ENCODE measurements at regions not wholly inside any gene's neighbourhood (a gene's known extent, or its start where the extent isn't known, plus 50 kb on each side); places are given as distances from the start of the nearest gene placed in this dataset.
"Not testable (repeated sequence)": the region's sequence is repeated elsewhere in the genome, so short reads cannot be mapped to it uniquely, and the experiment has no call there.

- DNase-seq (ENCODE audit: low read depth in 2 of 2), result peak in 1 of 2 donors; percentile 56
Observed at GRCh38 chrX:55981603-55982002, 250.6 kb upstream of the KLF8 start.

- DNase-seq (ENCODE audit: low read depth in 2 of 2), result no peak
Observed at GRCh38 chrX:55996649-55997048, 235.5 kb upstream of the KLF8 start.

GRCh38 chrX:56000174-56000573, 232.0 kb upstream of the KLF8 start:
- peak in 1 of 2 donors; percentile 11 for DNase-seq (ENCODE audit: low read depth in 2 of 2)

GRCh38 chrX:56000729-56001128, 231.4 kb upstream of the KLF8 start:
- no peak for DNase-seq (ENCODE audit: low read depth in 2 of 2)

DNA sequence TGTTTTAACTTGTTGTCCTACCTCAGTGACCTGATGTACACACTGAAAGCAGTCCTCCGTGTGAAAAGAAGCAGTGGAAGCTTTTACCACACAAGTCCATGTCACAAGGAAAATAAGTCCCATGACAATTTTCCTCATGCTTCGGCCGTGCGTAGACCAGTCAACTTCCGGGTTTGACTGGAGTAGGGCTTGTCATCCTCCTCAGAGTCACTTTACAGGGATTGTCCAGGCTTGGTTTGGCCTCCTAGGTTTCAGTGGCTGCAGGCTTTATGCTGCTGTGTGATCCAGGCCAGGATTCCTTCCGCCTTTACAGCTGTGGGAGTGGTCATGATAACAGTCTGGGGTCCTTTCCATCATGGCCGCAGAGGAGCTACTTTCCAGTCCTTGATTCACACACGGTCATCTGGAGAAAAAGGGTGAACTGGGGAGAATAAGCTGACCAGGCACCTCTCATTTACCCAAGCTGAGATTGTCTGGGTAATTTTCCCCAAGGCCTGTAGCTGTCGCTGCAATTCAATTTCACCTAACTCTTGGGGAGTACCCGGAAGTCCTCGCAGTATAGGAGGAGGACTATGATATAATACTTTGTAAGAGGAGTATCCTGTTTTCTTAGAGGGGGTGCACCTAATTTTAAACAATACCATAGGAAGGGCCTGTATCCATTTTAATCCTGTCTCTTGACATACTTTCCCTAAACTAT, 206.1 kb upstream of the KLF8 start:
- no peak for DNase-seq (ENCODE audit: low read depth in 2 of 2)

DNA sequence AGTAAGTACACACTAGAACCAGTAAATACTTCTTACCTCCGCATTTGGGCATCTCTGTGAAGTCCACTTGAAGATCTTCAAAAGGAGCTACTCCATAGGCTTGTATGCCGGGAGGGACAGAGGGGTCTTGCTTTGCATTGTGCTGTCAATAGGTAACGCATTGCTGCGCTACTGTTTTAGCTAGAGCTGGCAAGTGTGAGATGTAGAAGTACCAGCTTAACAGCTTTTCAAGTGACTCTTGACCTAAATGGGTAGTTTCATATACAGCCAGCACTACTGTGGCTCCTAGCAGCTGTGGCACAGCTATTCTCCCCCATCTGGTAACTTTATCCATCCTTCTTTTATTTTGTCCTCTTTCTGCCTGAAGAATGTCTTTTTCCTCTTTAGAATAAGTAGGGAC, 205.3 kb upstream of the KLF8 start:
- DNase-seq (ENCODE audit: low read depth in 2 of 2), result no peak

- no peak for DNase-seq (ENCODE audit: low read depth in 2 of 2)
Observed at GRCh38 chrX:56029188-56029587, 203.0 kb upstream of the KLF8 start.

GRCh38 chrX:56029691-56030090, 202.5 kb upstream of the KLF8 start:
- DNase-seq (ENCODE audit: low read depth in 2 of 2), result no peak

GRCh38 chrX:56031409-56031808, 200.7 kb upstream of the KLF8 start:
- DNase-seq (ENCODE audit: low read depth in 2 of 2), result no peak

GRCh38 chrX:56033495-56034180, 198.5 kb upstream of the KLF8 start:
- no peak for DNase-seq (ENCODE audit: low read depth in 2 of 2)

DNA sequence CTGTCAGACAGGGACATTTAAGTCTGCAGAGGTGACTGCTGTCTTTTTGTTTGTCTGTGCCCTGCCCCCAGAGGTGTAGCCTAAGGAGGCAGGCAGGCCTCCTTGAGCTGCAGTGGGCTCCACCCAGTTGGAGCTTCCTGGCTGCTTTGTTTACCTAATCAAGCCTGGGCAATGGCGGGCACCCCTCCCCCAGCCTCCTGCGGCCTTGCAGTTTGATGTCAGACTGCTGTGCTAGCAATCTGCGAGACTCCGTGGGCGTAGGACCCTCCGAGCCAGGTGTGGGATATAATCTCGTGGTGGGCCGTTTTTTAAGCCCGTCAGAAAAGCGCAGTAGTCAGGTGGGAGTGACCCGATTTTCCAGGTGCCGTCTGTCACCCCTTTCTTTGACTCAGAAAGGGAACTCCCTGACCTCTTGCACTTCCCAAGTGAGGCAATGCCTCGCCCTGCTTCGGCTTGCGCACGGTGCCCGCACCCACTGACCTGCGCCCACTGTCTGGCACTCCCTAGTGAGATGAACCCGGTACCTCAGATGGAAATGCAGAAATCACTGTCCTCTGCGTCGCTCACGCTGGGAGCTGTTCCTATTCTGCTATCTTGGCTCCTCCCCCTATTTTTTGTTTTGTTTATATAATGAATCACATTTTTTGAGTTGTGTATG, 179.4 kb upstream of the KLF8 start:
- not testable (repeated sequence) for DNase-seq (ENCODE audit: low read depth in 2 of 2)

DNA sequence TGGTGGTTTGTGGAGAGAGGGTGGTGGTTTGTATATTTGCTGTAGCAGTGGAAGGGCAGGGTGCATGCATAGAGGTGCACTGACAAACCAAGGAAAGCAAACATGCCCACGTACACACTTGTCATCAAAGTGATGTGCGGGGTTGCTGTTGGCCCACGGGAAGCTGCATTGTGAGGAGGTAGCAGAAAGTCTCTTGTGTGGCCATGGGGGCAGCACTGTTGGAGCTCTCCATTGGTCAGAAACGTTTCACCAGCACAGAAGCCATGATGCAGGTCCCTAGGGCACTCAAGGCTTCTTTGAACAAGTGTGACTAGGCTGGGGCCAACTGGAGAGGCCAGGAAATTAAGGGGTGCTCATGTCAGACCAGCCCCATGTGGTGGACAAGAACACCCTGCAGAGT, 174.8 kb upstream of the KLF8 start:
- DNase-seq (ENCODE audit: low read depth in 2 of 2), result no peak

DNA sequence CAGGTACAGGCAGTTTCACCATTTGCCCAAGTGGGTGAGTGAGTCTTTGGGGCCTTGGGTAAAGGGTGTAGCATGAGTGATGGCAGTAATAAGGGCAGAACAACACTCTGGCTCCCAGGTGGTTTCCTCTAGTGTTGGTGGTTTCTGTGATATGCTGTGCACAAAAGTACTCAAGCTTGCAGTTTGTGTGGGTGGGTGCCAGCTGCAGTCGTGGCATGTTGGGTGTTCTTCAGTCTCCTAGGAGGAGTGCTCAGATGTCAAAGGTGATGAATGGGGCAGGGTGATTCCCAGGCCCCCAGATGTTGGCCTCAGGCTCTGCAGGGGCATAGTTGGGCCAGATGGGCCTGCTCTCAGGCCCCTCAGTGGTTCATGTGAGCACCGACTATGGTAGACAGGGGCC, 166.1 kb upstream of the KLF8 start:
- no peak for DNase-seq (ENCODE audit: low read depth in 2 of 2)

DNA sequence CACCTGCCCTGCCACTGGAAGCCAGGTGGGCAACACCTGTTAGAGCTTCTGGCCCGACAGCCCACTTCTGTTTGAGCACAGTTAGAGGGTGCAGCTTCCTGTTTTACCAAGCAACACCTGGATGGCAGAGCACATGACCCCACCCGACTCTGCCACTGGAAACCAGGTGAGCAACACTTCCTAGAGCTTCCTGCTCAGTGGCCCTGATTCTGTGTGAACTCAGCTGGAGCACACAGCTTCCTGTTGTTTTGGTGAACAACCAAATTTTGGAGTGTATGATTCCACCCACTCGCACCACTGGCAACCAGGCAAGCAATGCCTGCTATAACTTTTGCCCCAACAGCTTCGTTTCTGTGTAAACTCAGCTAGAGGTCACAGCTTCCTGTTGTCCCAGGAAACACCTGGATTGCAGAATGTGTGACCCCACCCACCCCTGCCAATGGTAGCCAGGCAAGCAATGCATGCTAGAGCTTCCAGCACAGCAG, 163.8 kb upstream of the KLF8 start:
- peak in 1 of 2 donors; percentile 2 for DNase-seq (ENCODE audit: low read depth in 2 of 2)

DNA sequence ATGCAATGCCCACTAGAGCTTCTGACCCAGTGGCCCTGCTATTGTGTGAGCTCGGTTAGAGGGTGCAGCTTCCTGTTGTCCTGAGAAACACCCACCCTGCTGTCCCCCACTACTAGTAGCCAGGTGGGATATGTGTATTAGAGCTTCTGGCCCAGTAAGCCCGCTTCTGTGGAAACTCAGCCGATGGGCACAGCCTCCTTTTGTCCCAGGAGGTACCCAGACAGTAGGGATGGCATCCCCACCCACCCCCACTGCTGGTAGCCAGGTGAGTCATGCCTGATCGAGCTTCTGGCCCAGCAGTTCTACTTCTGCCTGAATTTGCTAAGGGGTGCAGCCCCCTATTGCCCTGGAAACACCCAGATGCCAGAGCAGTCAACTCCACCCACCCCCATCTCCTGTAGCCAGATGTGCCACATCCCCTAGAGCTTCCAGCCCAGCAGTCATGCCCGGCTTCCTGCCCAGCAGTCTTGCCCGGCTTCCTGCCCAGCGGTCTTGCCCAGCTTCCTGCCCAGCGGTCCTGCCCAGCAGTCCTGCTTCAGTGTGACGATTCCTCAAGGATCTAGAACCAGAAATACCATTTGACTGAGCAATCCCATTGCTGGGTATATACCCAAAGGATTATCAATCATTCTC, 162.7 kb upstream of the KLF8 start:
- no peak for DNase-seq (ENCODE audit: low read depth in 2 of 2)

- DNase-seq (ENCODE audit: low read depth in 2 of 2), result no peak
Observed at GRCh38 chrX:56089376-56089775, 142.8 kb upstream of the KLF8 start.

DNA sequence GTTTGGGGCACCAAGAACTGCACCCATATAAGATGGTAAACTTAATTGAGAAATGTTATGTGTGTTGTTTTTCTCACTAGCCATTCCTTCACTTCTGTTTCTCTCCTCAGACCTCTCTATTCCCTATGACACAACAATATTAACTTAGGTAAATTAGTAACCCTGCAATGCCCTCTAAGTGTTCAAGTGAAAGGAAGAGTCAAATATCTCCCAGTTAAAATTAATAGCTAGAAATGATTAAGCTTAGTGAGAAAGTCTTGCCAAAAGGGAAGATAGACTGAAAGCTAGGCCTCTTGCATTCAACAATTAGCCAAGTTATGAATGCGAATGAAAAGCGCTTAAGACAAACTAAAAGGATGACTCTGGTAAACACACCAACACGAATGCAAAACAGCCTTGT, 132.9 kb upstream of the KLF8 start:
- DNase-seq (ENCODE audit: low read depth in 2 of 2), result no peak

GRCh38 chrX:56107320-56107719, 124.8 kb upstream of the KLF8 start:
- no peak for DNase-seq (ENCODE audit: low read depth in 2 of 2)

GRCh38 chrX:56113785-56114436, 118.2 kb upstream of the KLF8 start:
- no peak for DNase-seq (ENCODE audit: low read depth in 2 of 2)

GRCh38 chrX:56114437-56114787, 117.7 kb upstream of the KLF8 start:
- no peak for DNase-seq (ENCODE audit: low read depth in 2 of 2)

- no peak for DNase-seq (ENCODE audit: low read depth in 2 of 2)
Observed at GRCh38 chrX:56120242-56120641, 111.9 kb upstream of the KLF8 start.

DNA sequence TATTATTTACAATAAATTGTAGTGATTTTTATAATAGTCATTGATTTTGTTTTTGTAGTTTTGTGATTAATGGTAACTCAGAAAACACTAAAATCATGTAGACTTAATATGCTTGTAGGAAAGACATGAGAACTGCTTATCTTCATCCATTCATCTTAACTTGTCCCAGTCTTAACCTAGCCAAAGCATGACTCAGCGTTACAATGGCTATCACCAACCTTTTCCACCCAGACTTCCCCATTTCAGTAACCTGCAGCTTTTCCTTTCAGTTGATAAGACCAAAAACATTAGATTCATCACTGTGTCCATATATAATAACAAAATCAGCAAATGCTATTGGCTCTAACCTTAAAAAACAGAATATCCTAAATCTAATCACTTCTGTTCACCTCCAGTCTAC, 106.2 kb upstream of the KLF8 start:
- no peak for DNase-seq (ENCODE audit: low read depth in 2 of 2)

Measured in dermis microvascular lymphatic vessel endothelial cell (primary cell).